Memory B cell (primary cell): ENCODE measurements at regions not wholly inside any gene's neighbourhood (a gene's known extent, or its start where the extent isn't known, plus 50 kb on each side); places are given as distances from the start of the nearest gene placed in this dataset.
"Not testable (repeated sequence)": the region's sequence is repeated elsewhere in the genome, so short reads cannot be mapped to it uniquely, and the experiment has no call there.

ENCODE experiments used
- ATAC-seq: fragments of 150-1000 bp; cut with Tn5 transposase; 2 replicates; pipeline ENCODE4 v1.10.0; 2021; ENCODE audit warnings: low read depth, mild to moderate bottlenecking, moderate library complexity
- DNase-seq, 2 donors: peaks; one replicate each; pipeline ENCODE4 v3.0.0; 2022; ENCODE audit warnings: low spot score in 2 of 2
- H3K27ac Mint-ChIP-seq: one replicate; pipeline ENCODE4 v1.8.0; 2022; ENCODE audit warnings: mild to moderate bottlenecking, moderate library complexity, mixed read lengths
- H3K27me3 Mint-ChIP-seq: one replicate; pipeline ENCODE4 v1.8.0; 2022; ENCODE audit warnings: mixed read lengths
- H3K36me3 Mint-ChIP-seq: one replicate; pipeline ENCODE4 v1.8.0; 2022; ENCODE audit warnings: mild to moderate bottlenecking, mixed read lengths
- H3K4me1 Mint-ChIP-seq: one replicate; pipeline ENCODE4 v1.8.0; 2022; ENCODE audit warnings: mixed read lengths
- H3K4me3 Mint-ChIP-seq: one replicate; pipeline ENCODE4 v1.8.0; 2022; ENCODE audit warnings: mild to moderate bottlenecking, moderate library complexity, mixed read lengths
- H3K9me3 Mint-ChIP-seq: one replicate; pipeline ENCODE4 v1.8.0; 2022; ENCODE audit warnings: mixed read lengths

GRCh38 chr7:19958309-19958896 is 185.0 kb upstream of the TMEM196 start:
- Mint-ChIP-seq H3K4me1 (no peaks in the 10 kb centered on the region), H3K27ac (no peak overlapping the region), H3K27me3 (no peaks in the 10 kb centered on the region), H3K9me3 (peaks cover under 1% of the 10 kb centered on the region), H3K4me3 (no peak overlapping the region), H3K36me3 (peaks cover 2% of the 10 kb centered on the region)
- no peak for DNase-seq
- no peak for ATAC-seq

DNA sequence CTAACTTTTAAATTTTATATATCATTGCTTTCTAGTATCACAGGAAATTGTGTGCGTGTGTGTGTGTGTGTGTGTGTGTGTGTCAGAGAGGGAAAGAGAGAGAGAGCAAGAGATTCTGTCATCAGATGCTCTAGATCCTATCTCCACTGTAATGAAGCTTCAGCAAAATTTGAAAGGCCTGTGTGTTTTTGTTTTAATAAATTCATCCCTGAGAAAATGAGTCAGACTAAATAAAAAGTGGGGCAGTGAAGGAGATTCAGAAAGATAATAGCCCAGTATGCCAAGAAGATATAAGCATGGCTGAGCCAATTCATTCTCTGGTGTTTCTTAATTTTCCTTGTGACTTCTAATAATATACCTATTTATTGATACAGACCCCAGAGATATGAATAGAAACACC is 184.2 kb upstream of the TMEM196 start:
- Mint-ChIP-seq H3K9me3 (peaks cover 2% of the 10 kb centered on the region), H3K36me3 (peaks cover 4% of the 10 kb centered on the region), H3K27ac (no peak overlapping the region), H3K27me3 (peaks cover 2% of the 10 kb centered on the region), H3K4me3 (no peak overlapping the region), H3K4me1 (no peaks in the 10 kb centered on the region)
- no peak for ATAC-seq
- no peak for DNase-seq

DNA sequence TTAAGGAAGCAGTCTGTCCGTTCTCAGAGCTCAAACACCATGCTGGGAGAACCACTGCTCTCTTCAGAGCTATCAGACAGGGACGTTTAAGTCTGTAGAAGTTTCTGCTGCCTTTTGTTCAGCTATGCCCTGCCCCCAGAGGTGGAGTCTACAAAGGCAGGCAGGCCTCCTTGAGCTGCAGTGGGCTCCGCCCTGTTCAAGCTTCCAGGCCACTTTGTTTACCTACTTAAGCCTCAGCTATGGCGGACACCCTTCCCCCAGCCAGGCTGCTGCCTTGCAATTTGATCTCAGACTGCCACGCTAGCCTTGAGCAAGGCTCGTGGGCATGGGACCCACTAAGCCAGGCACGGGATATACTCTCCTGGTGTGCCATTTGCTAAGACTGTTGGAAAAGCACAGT is 180.7 kb upstream of the TMEM196 start:
- not testable (repeated sequence) for ATAC-seq, H3K4me1 Mint-ChIP-seq, H3K36me3 Mint-ChIP-seq, H3K9me3 Mint-ChIP-seq, DNase-seq, H3K27me3 Mint-ChIP-seq, H3K4me3 Mint-ChIP-seq, H3K27ac Mint-ChIP-seq

DNA sequence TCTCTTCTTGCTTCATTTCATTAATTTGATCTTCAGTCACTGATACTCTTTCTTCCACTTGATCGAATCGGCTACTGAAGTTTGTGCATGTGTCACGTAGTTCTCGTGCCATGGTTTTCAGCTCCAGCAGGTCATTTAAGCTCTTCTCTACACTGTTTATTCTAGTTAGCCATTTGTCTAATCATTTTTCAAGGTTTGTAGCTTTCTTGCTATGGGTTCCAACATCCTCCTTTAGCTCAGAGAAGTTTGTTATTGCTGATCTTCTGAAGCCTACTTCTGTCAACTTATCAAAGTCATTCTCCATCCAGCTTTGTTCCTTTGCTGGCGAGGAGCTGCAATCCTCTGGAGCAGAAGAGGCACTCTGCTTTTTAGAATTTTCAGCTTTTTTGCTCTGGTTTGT is 180.0 kb upstream of the TMEM196 start:
- H3K27ac Mint-ChIP-seq, H3K4me3 Mint-ChIP-seq, H3K9me3 Mint-ChIP-seq, H3K36me3 Mint-ChIP-seq, ATAC-seq, H3K4me1 Mint-ChIP-seq, H3K27me3 Mint-ChIP-seq, DNase-seq: not testable (repeated sequence)

GRCh38 chr7:19948160-19948559 is 174.7 kb upstream of the TMEM196 start:
- peaks cover 3% of the 10 kb centered on the region for H3K36me3 Mint-ChIP-seq
- no peak overlapping the region for H3K27ac Mint-ChIP-seq
- DNase-seq (no peak), ATAC-seq (no peak)
- no peaks in the 10 kb centered on the region for H3K4me1 Mint-ChIP-seq
- peaks cover 7% of the 10 kb centered on the region for H3K9me3 Mint-ChIP-seq
- H3K4me3 Mint-ChIP-seq, result no peak overlapping the region
- H3K27me3 Mint-ChIP-seq, result no peaks in the 10 kb centered on the region

- Mint-ChIP-seq H3K4me1 (no peaks in the 10 kb centered on the region), H3K4me3 (no peak overlapping the region), H3K9me3 (peaks cover 3% of the 10 kb centered on the region), H3K27me3 (no peaks in the 10 kb centered on the region), H3K27ac (no peak overlapping the region), H3K36me3 (no peaks in the 10 kb centered on the region)
- DNase-seq (no peak), ATAC-seq (no peak)
Measured at GRCh38 chr7:19944363-19945120, 171.1 kb upstream of the TMEM196 start.

- Mint-ChIP-seq H3K4me1 (no peaks in the 10 kb centered on the region), H3K36me3 (peaks cover 2% of the 10 kb centered on the region), H3K4me3 (no peak overlapping the region), H3K27ac (no peak overlapping the region), H3K9me3 (peaks cover 8% of the 10 kb centered on the region), H3K27me3 (no peaks in the 10 kb centered on the region)
- ATAC-seq, result no peak
- no peak for DNase-seq
Measured at GRCh38 chr7:19939746-19940145, 166.3 kb upstream of the TMEM196 start.

DNA sequence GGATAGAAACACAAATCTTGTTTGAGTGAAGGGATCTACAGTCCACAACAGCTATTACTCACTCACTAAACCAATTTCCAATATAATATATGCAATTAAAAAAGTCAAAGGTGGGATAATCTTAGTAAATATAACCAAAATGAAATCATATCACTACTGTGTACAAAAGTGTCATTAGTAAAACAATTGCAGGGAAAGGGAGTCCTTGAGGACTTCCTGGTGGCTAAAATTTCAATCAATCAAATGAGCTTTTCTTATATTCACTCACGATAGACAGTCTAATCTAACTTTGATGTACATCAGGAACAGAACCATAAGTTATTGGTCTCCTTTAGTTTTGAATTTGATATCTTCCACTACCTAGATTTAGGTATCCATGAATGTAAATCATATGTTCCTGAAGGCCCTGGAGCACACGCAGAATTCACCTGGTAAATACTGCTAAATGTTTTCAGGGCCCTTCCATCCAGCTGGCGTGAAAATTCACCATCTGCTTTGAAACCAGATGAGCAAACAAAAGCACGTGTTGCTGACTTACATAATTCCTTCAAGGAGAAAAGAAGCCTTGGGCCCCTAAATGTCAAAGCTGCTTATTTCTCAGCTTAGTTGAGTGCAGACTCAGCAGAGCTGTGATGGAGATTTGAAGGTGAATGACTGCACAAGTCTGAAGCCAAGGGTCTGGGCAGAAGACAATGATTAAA is 159.3 kb upstream of the TMEM196 start:
- H3K27ac Mint-ChIP-seq, result no peak overlapping the region
- H3K4me1 Mint-ChIP-seq, result no peaks in the 10 kb centered on the region
- no peak overlapping the region for H3K4me3 Mint-ChIP-seq
- H3K9me3 Mint-ChIP-seq, result peaks cover 8% of the 10 kb centered on the region
- DNase-seq (no peak), ATAC-seq (no peak)
- peaks cover 4% of the 10 kb centered on the region for H3K36me3 Mint-ChIP-seq
- no peaks in the 10 kb centered on the region for H3K27me3 Mint-ChIP-seq

- H3K9me3 Mint-ChIP-seq, result peaks cover 1% of the 10 kb centered on the region
- H3K27ac Mint-ChIP-seq, result no peak overlapping the region
- ATAC-seq (no peak), DNase-seq (no peak)
- no peaks in the 10 kb centered on the region for H3K27me3 Mint-ChIP-seq
- peaks cover 1% of the 10 kb centered on the region for H3K36me3 Mint-ChIP-seq
- no peak overlapping the region for H3K4me3 Mint-ChIP-seq
- H3K4me1 Mint-ChIP-seq, result no peaks in the 10 kb centered on the region
Measured at GRCh38 chr7:19930851-19931250, 157.4 kb upstream of the TMEM196 start.

- no peak overlapping the region for H3K27ac Mint-ChIP-seq
- no peaks in the 10 kb centered on the region for H3K4me1 Mint-ChIP-seq
- ATAC-seq (no peak), DNase-seq (no peak)
- no peak overlapping the region for H3K4me3 Mint-ChIP-seq
- H3K36me3 Mint-ChIP-seq, result peaks cover 1% of the 10 kb centered on the region
- peaks cover 1% of the 10 kb centered on the region for H3K9me3 Mint-ChIP-seq
- H3K27me3 Mint-ChIP-seq, result no peaks in the 10 kb centered on the region
Measured at GRCh38 chr7:19930051-19930450, 156.6 kb upstream of the TMEM196 start.

GRCh38 chr7:19928247-19928646 is 154.8 kb upstream of the TMEM196 start:
- Mint-ChIP-seq H3K36me3 (peaks cover 1% of the 10 kb centered on the region), H3K9me3 (no peaks in the 10 kb centered on the region), H3K27ac (no peak overlapping the region), H3K4me1 (no peaks in the 10 kb centered on the region), H3K4me3 (no peak overlapping the region), H3K27me3 (no peaks in the 10 kb centered on the region)
- ATAC-seq (no peak), DNase-seq (no peak)

DNA sequence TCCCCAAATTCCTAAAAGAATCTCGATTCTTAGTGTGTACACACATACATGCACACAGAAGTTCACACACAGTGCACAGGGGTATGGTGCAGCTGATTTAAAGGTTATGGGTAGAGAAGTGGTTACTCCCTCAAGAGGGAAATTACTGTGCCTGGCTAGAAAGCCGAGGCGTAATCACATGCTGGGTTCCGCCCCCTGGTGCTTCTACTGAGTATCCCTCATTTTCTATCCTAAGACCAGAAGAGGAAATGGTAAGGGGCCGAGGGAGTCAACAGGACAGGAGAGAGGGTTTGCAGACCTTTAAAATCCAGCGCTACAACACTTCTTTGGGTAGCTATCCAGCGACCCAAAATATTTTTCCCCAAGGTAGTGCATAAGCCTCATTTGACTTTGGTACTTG is 147.3 kb upstream of the TMEM196 start:
- ATAC-seq, result no peak
- no peaks in the 10 kb centered on the region for H3K4me1 Mint-ChIP-seq
- H3K9me3 Mint-ChIP-seq, result no peaks in the 10 kb centered on the region
- H3K27ac Mint-ChIP-seq, result no peak overlapping the region
- H3K36me3 Mint-ChIP-seq, result no peaks in the 10 kb centered on the region
- no peaks in the 10 kb centered on the region for H3K27me3 Mint-ChIP-seq
- no peak overlapping the region for H3K4me3 Mint-ChIP-seq
- no peak for DNase-seq

DNA sequence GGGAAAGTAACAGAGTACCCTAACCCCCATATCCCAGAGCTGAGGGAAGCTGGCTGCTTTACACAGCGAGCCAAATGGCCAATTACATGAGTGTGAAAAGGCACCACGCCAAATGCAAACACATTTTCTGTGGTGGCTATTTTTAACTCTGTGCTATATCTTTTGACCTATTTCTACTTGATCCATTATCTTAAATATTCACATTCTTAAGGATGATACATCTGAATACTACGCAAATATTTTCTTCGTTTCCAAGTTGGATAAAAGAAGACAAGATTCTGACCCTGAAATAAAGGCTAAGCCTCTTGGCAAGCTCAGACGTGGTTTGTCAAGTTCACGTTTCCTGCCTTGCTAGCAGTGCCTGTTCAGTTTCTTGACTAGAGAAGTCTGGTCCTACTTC is 146.7 kb upstream of the TMEM196 start:
- no peak for DNase-seq
- no peaks in the 10 kb centered on the region for H3K27me3 Mint-ChIP-seq
- H3K4me3 Mint-ChIP-seq, result no peak overlapping the region
- H3K9me3 Mint-ChIP-seq, result no peaks in the 10 kb centered on the region
- no peaks in the 10 kb centered on the region for H3K4me1 Mint-ChIP-seq
- no peak overlapping the region for H3K27ac Mint-ChIP-seq
- H3K36me3 Mint-ChIP-seq, result no peaks in the 10 kb centered on the region
- no peak for ATAC-seq

DNA sequence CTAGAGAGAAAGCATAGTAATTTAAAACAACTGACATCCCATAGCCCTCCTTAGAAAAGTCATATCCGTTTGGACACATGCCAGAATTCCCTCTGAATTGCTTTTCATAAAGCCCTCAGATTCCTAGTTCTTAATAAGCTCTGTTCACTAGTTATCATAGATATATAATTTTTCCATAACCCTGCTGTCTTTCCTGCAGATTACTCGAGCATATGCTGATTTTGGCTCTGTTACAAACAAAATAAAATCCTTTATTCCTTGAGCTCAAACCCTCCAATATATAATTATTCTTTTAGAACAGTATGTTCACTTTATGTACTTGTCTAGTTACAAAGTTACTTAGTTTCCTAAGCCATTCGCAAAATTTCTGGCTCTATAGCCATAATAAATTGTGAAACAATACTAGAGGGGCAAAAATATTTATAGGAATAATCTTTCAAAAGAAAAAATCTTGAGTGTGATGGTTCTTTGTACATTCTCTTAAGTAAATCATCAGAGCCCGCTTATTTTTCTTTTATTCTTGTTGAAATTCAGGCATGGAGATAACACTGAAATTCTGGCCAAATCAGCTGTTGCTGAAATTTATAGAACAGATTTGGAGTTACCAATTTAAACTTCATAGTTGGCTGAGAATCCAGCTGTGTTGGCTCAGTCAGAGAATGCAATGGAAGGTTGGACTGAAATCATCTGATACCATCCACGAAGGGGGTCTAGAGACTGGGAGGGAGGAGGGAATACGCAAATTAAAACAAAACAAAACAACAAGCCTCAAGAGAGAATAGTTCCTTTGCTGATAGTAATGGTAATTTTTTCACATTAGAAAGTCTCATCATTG is 146.1 kb upstream of the TMEM196 start:
- H3K9me3 Mint-ChIP-seq, result no peaks in the 10 kb centered on the region
- H3K27ac Mint-ChIP-seq, result no peak overlapping the region
- H3K4me3 Mint-ChIP-seq, result no peak overlapping the region
- no peaks in the 10 kb centered on the region for H3K27me3 Mint-ChIP-seq
- DNase-seq (no peak), ATAC-seq (no peak)
- no peaks in the 10 kb centered on the region for H3K36me3 Mint-ChIP-seq
- H3K4me1 Mint-ChIP-seq, result no peaks in the 10 kb centered on the region
